ENCODE measurements at regions not wholly inside any gene's neighbourhood (a gene's known extent, or its start where the extent isn't known, plus 50 kb on each side); places are given as distances from the start of the nearest gene placed in this dataset.
"Not testable (repeated sequence)": the region's sequence is repeated elsewhere in the genome, so short reads cannot be mapped to it uniquely, and the experiment has no call there.

DNA sequence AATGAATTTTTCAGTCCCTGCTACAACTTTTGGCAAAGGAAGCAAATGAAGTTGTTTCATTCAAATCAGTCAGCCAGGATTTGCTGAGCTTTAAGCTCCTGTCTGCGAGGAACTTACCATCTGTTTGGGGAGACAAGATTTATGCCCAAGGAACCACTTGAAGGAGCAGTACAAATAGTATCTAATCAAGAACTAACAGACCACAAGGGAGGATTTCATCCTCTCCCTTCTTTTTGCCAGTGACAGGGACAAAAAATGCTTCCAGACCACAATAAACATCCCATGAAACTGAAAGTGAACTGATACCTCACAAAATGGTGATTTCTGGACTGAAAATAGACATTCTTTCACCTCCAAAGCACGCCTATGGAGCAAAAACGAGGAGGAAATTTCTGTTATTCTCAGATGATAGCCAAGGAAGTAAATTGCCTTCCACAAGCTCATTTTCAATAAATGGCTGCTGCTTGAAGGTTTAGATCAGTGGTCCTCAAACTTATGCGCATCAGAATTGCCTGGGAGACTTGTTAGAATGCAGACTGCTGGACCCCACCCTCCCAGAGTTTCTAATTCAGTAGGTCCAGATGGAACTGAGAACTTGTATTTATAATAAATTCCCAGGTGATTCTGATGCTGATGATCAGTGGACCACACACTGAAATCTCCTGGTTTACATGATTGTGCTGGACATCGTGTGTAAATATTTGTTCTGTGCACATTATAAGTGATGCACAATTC is 202.4 kb upstream of the GADL1 start:
- no peak for DNase-seq (ENCODE audit: low read depth in 2 of 2)

DNA sequence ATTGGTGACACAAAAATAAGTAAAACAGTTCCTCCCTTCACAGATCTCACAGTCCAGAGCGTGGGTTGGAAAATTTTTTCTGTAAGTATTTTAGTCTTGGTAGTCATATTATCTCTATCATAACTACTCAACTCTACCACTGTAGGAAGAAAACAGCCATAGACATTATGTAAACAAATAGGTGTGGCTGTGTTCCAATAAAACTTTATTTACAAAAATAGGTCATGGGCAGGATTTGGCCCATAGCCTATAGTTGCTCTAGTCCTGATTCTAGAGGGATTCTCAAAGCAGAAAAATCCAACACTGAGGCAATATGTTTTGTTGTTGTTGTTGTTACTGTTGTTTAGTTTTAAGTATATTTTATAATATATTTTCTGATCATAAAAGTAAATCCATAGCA is 206.1 kb upstream of the GADL1 start:
- DNase-seq (ENCODE audit: low read depth in 2 of 2), result no peak

DNA sequence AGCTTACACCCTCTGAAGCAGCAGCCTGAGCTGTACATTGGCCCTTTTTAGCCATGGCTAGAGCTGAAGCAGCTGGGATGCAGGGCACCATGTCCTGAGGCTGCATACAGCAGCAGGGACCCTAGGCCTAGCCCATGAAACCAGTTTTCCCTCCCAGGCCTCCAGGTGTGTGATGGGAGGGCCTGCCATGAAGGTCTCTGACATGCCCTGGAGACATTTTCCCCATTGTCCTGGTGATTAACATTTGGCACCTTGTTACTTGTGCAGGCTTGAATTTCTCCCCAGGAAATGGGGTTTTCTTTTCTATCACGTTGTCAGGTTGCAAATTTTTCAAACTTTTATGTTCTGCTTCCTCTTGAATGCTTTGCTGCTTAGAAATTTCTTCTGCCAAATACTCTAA is 206.8 kb upstream of the GADL1 start:
- not testable (repeated sequence) for DNase-seq (ENCODE audit: low read depth in 2 of 2)

DNA sequence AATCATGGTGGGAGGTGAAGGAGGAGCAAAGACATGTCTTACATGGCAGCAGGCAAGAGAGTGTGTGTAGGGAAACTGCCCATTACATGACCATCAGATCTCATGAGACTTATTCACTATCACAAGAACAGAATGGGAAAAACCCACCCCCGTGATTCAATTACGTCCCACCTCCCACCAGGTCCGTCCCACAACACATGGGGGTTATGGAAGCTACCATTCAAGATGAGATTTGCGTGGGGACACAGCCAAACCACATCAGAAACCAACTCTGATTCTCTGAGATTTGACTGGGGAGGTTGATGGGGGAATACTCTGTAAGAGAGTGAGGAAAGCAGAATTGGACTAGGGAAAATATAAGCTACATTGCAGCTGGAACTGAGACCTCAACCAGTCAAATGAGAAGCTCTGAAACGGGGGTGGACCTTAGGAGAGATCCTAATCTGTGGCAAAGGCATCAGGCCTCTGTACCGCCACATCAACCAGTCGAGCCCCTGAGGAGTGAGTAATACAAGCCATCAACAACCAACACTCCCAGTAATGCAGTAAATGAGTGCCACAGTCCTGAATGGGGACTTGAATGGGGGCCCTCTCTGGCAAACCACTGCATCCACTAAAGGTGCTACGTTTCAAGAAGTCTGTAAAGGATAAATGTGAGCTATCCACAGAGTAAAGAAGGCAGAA is 207.9 kb upstream of the GADL1 start:
- DNase-seq (ENCODE audit: low read depth in 2 of 2), result no peak

DNA sequence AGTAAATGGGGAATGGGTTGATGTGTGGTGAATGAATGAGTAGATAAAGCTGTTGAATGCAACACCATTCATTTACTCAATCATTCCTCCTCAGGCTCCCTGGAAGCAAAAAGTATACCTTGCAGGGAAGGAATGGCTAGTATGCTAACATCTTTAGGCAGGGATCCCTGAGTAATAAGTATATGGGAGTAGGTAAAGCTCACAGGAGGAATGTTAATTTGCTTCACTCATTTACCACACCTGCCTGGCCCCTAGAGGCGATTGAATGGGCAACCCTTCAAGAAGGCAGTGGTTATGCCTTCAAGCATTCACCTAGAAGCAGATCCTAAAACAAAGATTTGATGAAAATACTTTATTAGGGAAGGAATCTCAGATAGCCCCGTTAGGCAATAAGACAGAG is 208.7 kb upstream of the GADL1 start:
- DNase-seq (ENCODE audit: low read depth in 2 of 2), result no peak

DNA sequence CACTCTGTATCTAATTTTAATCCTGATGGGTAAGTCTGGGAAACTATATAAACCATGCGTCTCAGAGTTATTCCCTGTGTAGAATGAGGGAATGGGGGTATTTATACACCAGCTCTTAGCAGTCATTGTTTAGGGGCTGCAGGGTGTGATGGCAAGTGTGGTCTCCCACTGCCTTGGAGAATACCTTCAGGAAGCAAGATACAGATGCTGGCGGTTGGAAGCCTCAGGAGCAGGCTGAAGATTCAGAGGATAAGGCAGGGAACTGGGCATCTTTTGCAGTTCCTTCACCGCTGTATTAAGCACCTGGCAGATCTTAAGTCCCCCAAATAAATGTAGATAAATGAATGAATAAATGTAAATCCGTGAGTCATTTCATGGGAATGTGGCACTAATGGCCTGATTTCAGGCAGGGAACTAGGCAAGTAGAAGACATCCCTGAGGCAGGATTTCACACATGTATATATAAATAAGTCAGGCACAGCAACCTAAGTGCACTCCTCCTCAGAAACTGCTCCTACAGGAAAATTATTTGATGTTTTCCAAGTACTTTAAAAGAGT is 209.2 kb upstream of the GADL1 start:
- DNase-seq (ENCODE audit: low read depth in 2 of 2), result no peak

DNA sequence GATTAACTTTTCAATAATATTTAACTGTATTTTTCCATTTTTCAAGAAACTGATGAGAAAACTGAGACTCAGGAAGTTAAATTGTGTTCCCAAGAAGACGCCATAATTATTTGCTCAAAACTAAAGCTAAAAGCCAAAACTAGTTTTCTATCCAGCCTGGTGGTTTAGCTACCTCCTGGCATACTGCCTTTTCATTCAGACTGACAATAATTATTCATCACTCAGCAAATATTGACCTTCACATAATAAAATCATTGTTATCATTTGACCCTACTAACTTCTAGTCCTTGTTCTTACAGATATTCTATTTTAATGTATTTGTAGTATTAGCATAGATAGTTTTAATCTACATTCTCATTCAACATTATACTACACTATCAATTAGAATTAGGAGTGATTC is 210.6 kb upstream of the GADL1 start:
- DNase-seq (ENCODE audit: low read depth in 2 of 2), result no peak

DNA sequence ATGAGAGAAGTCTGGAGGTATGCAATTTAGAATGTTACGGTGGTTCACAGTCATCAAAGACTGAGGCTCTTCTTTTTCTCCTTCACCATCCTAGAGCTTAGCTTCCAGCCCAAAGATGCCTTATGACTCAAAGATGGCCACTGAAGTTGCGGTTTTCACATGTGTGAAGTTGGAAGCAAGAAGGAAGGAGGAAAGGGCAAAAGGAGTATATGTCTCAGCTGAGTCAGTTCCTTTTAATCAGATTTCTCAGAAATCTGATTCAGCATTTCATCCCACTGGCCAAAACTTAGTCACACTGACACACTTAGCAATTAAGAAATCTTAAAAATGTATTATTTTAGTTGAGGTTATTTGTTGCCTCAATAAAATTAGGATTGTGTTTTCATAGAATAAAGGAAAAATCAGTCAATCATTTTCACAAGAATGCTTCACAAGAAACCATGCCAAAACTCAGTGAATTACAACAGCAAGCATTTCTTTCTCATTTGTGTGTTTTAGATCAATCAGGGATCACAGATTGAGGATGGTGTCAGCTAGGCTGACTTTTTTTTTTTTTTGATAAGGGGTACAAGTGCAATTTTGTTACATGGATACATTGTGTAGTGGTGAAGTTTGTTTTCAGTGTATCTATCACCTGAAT is 211.1 kb upstream of the GADL1 start:
- no peak for DNase-seq (ENCODE audit: low read depth in 2 of 2)

DNA sequence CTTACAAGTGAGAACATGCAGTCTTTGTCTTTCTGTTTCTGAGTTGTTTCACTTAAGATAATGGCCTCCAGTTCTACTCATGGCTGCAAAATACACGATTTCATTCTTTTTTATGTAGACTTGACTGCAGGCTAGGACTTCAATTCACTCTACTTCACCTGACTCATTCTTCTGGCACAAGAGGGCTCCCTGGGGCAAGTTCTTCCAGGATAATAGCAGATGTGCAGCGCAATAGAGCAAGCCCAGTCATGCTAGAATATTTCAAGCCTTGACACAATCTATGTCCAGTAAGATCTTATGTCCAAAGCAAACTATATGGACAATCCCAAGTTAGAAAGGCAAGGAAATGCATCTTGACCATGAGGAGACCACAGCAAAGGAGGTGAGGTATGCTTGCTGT is 211.7 kb upstream of the GADL1 start:
- no peak for DNase-seq (ENCODE audit: low read depth in 2 of 2)

DNA sequence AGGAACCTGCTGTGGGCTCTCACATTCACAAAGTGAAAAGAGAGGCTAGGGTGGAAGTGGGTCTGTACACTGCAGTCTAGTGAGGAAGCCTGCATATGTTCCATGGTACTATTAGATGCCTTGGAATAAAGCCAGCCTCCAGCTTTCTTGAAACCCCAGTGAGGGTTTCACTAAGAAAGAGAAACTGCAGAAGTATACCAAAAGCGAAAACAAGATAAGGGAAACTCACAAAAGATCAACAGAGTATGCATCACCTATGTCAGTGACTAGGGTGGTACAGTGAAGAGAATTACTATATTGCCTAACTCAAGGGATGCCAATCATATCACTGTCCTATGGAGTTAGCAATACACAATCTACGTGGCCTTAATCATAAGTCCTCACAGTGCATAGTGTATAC is 212.5 kb upstream of the GADL1 start:
- no peak for DNase-seq (ENCODE audit: low read depth in 2 of 2)

DNA sequence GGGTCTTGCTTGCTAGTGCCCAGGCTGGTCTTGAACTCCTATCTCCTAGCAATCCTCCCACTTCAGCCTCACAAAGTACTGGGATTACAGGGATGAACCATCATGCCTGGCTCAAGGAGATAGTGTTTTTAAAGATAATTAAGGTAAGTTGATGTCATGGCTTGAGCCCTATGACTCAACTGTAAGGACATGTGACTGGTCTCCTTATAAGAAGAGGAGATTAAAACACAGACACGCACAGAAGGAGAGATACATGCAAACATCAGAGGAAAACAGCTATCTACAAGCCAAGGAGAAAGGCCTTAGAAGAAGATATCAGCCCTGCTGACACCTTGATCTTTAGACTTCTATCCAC is 220.4 kb upstream of the GADL1 start:
- DNase-seq (ENCODE audit: low read depth in 2 of 2), result no peak

DNA sequence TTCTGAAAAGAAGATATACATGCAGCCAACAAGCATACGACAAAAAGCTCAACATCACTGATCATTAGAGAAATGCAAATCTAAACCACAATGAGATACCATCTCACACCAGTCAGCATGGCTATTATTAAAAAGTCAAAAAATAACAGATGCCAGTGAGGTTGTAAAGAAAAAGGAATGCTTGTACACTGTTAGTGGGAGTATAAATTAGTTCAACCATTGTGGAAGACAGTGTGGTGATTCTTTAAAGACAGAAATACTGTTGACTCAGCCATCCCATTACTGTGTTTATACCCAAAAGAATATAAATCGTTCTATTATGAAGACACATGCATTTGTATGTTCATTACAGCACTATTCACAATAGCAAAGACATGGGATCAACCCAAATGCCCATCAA is 221.1 kb upstream of the GADL1 start:
- DNase-seq (ENCODE audit: low read depth in 2 of 2), result not testable (repeated sequence)

DNA sequence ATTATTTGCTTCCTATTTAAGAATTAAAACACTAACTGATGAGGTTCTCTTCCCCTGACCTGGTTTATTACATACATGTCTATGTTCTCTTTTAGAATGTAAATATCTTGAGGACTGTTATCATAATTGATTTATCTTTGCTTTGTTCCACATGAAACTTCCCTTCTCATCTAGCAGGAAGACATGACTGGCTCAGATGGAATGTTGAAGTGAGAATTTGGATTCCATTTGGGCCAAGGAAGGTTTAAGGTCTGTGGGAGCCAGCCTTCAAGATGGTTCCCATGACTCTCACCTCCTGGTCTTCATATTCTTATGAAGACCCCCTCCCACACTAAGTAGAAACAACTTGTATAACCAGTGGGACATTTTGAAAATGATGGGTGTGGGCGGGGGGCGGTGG is 222.2 kb upstream of the GADL1 start:
- no peak for DNase-seq (ENCODE audit: low read depth in 2 of 2)

DNA sequence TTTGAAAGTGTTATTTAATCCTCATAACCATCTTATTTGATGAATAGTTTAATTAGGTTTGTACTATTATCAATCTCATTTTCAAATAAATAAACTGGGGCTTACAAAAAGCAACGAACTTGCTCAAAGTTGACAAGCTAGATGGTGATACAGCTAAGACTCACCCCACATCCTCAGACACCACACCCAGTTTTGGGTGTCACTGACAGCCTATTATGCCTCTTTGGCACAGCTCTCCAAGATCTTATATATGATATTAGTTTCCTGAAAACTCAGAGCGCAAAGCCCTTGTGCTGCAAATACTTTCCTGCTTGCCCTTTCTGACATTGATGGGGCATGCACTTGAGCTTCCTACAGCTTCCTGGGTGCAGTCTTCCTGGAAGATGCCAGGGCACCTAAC is 223.4 kb upstream of the GADL1 start:
- no peak for DNase-seq (ENCODE audit: low read depth in 2 of 2)

DNA sequence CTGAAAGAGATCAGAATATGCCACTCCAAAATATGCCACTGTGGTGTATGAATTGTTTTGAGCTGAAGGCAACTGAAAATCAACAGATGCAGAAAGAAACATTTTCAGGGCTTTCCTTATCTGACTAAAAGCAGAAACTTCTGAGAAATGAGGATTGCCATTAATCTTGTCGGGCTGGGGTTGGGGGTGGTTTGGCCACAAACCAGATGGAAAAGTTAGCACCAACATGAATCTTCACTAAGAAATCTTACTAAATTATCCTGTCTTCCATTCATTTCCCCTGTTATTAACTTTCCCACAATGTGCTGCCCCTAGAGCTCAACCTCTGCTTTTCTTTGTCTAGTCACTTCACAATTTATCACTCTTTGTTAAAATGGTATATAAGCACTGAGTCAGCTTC is 229.9 kb upstream of the GADL1 start:
- DNase-seq (ENCODE audit: low read depth in 2 of 2), result no peak

DNA sequence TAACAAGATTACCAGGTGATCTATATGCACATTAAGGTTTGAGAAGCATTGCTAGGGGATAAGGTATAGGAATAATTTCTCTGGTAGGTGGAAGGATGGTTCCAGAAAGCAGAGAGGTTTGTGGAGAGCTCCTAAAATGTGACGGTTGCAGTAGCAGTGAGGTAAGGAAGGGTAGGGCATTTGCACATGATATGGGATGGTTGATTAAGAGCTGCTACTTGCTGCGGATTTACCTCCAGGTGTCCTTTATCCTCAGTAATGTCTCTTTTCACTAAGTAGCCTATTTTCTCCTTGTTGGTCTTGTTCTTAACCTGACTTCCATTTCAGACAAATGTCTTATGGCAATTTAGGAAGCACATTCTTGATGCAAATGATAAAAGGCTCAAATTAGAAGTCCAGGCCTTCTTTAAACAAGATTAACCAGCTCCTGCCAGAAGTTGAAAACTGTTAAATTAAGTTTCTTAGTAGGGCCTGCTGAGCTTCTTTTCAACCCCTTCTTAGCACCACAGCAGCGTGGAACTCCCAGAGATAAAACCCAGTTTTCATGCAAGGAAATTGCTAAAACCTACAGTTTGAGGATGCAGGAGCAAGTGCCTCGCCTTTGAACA is 231.1 kb upstream of the GADL1 start:
- no peak for DNase-seq (ENCODE audit: low read depth in 2 of 2)

DNA sequence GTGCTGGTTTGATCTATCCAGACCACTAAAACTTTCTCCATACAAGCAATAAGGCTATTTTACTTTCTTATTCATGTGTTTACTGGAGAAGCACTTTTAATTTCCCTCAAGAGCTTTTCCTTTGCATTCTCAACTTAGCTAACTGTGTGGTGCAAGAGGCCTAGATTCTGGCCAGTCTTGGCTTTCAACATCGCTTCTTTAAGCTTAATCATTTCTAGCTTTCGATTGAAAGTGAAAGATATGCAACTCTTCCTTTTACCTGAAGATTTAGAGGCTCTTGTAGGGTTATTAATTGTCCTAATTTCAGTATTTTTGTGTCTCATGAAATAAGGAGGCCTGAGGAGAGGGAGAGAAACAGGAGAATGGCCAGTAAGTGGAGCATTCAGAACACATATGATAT is 234.8 kb upstream of the GADL1 start:
- DNase-seq (ENCODE audit: low read depth in 2 of 2), result no peak

DNA sequence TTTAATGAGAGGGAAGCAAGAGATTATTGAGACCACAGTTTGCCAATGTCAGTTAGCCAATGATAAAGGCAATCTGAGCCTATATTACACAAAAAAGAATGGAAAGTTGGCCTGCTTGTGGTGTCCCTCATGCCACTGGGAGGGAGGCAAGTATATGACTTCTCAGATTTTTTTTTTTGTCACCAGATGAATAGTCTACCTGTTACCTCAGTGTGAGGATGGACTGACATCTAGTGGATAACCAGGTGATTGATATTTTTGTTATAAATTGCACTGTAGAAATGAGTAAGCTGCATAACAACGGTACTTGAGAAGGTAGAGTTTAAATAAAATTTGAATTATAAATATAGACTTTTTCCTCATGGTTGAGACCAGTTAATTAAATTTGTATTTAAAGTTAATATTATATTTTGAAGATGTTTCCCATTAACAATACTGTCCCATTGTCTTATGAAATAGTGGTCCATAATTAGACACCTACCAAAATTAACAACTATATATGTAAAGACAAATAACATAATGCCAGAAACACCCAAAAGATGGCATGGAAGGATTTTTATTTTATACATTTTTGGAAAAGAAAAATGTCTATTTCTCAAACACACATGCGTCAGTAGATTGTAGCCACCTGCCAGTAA is 237.8 kb upstream of the GADL1 start:
- DNase-seq (ENCODE audit: low read depth in 2 of 2), result no peak

DNA sequence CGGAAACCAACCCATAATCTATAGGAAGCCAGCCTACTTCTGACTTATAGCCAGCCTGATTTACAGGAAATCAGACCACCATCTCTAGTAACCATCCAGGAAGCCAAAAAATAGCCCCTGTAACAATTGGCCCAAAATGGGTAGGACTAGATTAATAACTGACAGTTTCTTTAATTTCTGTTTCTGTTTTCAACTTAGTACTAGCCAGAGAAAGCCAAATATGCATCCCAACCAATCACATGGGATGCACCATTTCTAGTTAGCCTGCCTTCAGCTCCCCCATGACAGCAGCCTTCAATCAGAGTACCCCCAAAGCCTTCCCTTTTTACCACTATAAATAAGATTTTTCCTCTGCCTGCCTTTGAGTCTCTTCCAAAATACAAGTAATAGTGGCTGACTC is 239.1 kb upstream of the GADL1 start:
- no peak for DNase-seq (ENCODE audit: low read depth in 2 of 2)

DNA sequence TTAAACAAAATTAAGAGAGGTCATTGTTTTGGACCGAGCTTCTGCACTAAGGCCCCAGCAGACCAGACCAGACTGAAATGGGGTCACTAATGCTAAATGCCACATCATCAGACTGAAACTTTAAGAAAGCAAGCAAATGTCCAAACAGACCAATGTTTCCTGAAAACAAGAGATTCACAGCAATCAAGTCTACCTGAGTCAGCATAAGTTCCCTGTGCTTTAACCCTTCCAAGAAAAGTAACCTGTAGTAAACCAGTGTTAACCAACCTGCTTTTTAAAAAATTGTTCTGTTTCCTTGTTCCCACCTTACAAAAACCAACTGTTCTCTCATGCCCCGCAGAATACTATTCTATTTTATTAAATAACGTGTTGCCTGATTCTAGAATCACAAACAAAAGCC is 241.1 kb upstream of the GADL1 start:
- no peak for DNase-seq (ENCODE audit: low read depth in 2 of 2)

DNA sequence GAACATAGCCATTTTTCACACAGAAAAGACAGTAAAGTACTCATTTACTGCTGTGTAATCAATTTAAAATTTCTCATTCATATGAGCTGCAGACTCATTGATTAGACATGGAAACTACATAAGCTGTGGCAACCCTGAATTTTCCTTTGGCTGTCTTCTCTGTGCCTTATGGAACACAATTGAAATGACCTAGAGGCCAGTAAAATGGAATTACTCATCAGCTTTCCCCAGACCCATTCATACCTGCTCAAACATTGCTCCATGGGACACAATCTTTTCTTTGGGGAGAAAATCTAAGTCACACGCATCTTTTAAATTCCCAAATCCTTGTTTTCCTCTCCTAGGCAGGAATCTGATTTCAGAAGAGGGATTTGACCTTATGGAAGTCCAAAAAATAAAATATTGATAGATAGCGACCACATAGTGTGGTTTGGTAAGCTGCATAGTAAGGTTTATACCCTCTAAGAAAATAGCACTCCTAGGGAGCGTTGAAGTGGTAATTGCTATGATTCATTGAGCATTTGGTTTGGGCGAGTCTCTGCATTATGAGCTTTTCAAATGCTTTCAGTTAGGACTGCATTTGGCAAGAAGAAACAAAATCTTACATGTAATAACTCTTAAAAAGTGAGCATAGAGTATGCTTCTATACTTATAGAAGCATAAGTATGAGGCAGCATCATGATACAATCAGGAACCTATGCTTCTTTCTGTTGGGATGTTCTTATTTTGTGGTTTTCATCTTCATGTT is 243.4 kb upstream of the GADL1 start:
- no peak for DNase-seq (ENCODE audit: low read depth in 2 of 2)

Data from activated CD8-positive, alpha-beta memory T cell treated with anti-CD3 and anti-CD28 coated beads for 4 hours (primary cell).